Lower leg skin (tissue), 4 donors: ENCODE measurements at regions not wholly inside any gene's neighbourhood (a gene's known extent, or its start where the extent isn't known, plus 50 kb on each side); places are given as distances from the start of the nearest gene placed in this dataset.

Experiments
- DNase-seq, 2 donors: peaks; one replicate each; pipeline ENCODE4 v3.0.0-alpha.2; 2019; ENCODE audit warnings: low spot score in 2 of 2
- H3K4me3 ChIP-seq: fragments of 200-600 bp; sonication (generic); 2 replicates; pipeline ENCODE4 v1.5.1; 2017; ENCODE audit warnings: mild to moderate bottlenecking, low read depth; ENCODE audit not compliant: poor library complexity, severe bottlenecking
- POLR2A ChIP-seq, 2 donors: fragments of 450-650 bp; IDR thresholded peaks; one replicate each; pipeline ENCODE4 v1.6.1; 2016 to 2017; ENCODE audit warnings: antibody characterized with exemption in 2 of 2, mild to moderate bottlenecking in 1 of 2, moderate library complexity in 1 of 2
- WGBS, 2 donors: methylation state at CpG; one replicate each; pipeline ENCODE4 v1.1.5; 2018; 5-methylcytosine and 5-hydroxymethylcytosine counted together
- intact Hi-C: fragments of 100-400 bp; cut with DNase I; formaldehyde crosslinking; loops from one replicate; pipeline ENCODE4 v1.15.0; 2023; ENCODE audit warnings: low total_unique reads
- TF ChIP-seq, protein P1 (sequence below), 3 donors: fragments of 450-650 bp; IDR thresholded peaks; one replicate each; pipeline ENCODE4 v1.5.1; 2016; ENCODE audit warnings: antibody characterized with exemption in 3 of 3, mild to moderate bottlenecking in 3 of 3, moderate library complexity in 2 of 3

DNA sequence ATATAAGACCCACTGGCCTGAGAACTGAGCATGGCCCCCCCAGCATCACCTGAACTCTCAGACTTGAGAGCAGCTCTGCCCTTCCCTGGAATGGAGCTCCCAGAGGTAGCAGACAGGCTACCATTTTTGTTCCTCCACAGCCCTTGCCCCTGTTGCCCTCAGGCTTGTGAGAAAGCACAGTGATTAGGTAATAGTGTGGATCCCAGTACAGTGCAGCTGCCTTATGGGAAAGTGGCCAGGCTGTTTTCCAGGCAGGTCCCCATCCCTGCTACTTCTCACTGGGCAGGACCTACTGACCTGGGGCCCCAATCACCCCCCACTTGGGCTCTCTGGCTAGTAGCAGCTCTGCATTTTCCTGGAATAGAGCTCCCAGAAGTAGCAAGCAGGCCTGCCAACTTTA is 834.0 kb downstream of the DACH1 start:
- intact Hi-C loops = no loop called here
- DNase-seq = no peak
- TF ChIP-seq, protein P1, sequence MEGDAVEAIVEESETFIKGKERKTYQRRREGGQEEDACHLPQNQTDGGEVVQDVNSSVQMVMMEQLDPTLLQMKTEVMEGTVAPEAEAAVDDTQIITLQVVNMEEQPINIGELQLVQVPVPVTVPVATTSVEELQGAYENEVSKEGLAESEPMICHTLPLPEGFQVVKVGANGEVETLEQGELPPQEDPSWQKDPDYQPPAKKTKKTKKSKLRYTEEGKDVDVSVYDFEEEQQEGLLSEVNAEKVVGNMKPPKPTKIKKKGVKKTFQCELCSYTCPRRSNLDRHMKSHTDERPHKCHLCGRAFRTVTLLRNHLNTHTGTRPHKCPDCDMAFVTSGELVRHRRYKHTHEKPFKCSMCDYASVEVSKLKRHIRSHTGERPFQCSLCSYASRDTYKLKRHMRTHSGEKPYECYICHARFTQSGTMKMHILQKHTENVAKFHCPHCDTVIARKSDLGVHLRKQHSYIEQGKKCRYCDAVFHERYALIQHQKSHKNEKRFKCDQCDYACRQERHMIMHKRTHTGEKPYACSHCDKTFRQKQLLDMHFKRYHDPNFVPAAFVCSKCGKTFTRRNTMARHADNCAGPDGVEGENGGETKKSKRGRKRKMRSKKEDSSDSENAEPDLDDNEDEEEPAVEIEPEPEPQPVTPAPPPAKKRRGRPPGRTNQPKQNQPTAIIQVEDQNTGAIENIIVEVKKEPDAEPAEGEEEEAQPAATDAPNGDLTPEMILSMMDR (IDR thresholded peaks at IDR 0.05) = no peak
- TF ChIP-seq POLR2A (IDR thresholded peaks at IDR 0.05) = no peak
- H3K4me3 ChIP-seq = peak overlapping the region; percentile 5

DNA sequence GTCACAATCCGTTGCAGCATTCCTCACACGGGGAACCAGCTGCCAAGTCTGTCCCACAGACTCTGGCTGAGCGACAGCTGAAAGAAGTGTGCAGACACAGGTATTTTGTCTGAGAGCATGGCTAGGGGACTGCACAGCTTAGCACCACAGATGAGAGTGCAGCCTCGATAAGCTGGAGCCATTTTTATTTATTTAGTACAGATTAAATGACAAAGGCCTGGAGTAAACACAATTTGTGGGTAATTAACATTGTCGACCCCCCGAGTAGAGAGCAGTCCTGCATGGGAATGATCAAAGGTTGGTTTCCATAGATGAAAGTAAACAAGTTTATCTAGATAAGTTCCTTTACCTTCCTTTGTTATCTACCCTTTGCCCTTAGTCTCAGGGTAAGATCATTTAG is 836.2 kb downstream of the DACH1 start:
- 35 to 52% methylated on average over 6 of the region's 6 CpGs for WGBS, 2 donors
- intact Hi-C loops = no loop called here

DNA sequence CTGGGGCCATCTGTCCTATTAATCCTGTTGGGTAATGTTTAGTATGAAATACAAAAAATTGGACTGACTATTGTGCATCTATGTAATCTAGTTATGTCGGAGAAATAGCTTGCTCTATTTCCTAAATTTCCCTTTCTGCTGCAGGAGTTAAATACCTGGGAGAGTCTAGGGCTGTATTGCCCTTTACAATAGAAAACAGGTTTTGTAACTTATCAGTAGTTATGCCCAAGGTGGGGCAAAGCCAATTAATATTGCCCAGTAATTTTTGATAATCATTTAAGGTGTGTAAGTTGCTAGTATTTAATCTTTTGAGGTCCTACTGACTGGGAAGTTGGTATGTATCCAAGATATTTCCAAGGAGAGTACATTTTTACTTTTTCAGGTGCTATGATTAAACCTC is 838.1 kb downstream of the DACH1 start:
- intact Hi-C loops = no loop called here
- 50 to 96% methylated on average over 1 of the region's 1 CpG for whole genome bisulfite sequencing, 2 donors
- no peak for DNase-seq
- H3K4me3 ChIP-seq = no peak overlapping the region
- TF ChIP-seq POLR2A (IDR thresholded peaks at IDR 0.05) = no peak
- TF ChIP-seq, protein P1 (IDR thresholded peaks at IDR 0.05) = no peak

More for the DNA sequence above, 836.2 kb downstream of the DACH1 start:
- no peak for DNase-seq
- no peak for TF ChIP-seq POLR2A (IDR thresholded peaks at IDR 0.05)
- TF ChIP-seq, protein P1 (IDR thresholded peaks at IDR 0.05) = no peak
- H3K4me3 ChIP-seq = no peak overlapping the region

DNA sequence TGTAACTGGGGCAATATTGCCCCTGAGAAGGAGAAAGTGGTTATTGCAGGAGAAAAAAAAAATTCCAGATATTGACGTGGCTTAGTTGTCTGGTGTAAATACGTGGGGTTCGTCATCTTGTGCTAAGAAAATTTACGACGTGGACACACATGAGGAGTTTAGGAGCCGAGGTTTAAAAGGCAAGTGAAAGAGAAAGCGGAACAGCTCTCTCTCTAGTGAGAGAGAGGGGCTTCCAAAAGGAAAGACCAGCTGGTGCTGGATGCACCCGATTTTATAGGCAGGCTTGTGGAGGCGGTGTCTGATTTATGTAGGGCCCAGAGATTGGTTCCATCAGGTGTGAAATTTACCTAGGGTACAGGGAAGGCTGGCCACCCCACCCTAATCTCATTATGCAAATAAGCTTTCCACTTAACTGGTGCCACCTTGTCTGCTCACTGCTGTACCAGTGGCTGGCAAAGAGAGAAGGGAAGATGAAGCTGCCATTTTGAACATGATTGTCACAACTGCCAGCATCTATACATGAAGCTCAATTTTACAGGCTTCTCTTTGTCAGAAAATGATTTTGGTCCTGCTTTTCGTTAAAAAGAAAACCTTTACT is 845.1 kb downstream of the DACH1 start:
- intact Hi-C loops = no loop called here
- DNase-seq = no peak
- no peak overlapping the region for H3K4me3 ChIP-seq
- TF ChIP-seq, protein P1 (IDR thresholded peaks at IDR 0.05) = no peak
- no peak for TF ChIP-seq POLR2A (IDR thresholded peaks at IDR 0.05)
- WGBS, 2 donors = 50 to 55% methylated on average over 10 of the region's 10 CpGs

DNA sequence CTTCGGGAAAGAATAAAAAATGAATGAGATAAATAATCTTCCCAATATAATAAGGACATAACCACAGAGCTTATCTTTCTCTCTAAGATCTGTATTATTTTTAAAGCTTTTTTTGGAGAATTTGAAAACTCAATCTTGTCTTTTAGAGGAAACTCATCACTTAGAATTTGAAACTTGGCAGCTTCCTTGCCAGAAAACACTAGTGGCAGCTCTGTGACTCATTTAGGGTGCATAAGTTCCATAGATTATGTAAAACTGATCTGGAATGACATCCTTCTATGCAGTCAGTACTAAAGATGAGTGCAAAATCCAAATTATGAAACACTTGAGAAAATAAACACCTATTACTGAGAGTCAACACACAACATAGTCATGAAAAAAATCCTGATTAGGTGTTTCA is 848.0 kb downstream of the DACH1 start:
- WGBS, 2 donors = 81 to 85% methylated on average over 1 of the region's 1 CpG
- intact Hi-C loops = no loop called here
- no peak for DNase-seq
- TF ChIP-seq, protein P1 (IDR thresholded peaks at IDR 0.05) = no peak
- TF ChIP-seq POLR2A (IDR thresholded peaks at IDR 0.05) = no peak
- H3K4me3 ChIP-seq = no peak overlapping the region

DNA sequence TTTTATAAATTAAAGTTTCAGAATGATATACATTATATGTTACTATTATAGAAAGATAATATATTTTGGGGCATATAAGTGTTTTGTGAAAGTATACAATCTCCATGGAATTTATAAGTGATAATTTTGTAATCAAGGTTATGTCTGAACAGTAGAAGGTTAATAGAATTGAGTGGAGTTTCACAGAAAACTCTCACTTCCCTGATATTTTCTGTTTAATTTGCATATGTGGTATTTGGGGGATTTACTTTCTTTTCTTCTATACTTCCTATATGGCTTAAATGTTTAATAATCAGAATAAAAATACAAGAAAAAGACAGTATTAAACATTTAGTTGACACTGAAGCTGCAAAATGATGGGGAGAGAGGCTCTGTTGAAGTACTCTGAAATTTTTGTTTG is 848.5 kb downstream of the DACH1 start:
- H3K4me3 ChIP-seq = no peak overlapping the region
- TF ChIP-seq POLR2A (IDR thresholded peaks at IDR 0.05) = no peak
- TF ChIP-seq, protein P1 (IDR thresholded peaks at IDR 0.05) = no peak
- intact Hi-C loops = no loop called here
- DNase-seq = no peak
